ENCODE measurements at regions not wholly inside any gene's neighbourhood (a gene's known extent, or its start where the extent isn't known, plus 50 kb on each side); places are given as distances from the start of the nearest gene placed in this dataset.
A peak's percentile ranks its signal among the peaks of the same experiment; 100 is the strongest.

DNA sequence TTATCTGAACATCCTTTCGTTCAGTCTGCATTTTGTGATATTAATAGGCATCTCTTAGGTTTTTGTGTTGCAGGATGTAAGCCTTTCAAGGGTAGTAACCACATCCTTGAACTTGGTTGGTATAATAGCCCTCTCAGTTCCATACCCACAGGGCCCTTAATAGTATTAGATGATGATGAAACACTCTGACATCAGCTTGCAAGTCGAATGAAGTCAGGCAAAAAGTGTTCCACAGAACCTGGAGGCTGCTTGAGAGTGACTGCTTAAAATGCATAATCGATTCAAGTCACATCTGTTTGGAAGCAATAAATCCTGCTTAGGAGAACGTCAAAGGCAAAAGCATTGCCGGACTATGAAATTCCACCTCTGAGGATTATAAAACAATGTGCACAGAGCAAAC lies 415.6 kb upstream of the KAZN start (continued):
- TF ChIP-seq ZNF232 (CRISPR knock-in tag; IDR thresholded peaks at IDR 0.05) = no peak
- no peak for TF ChIP-seq ZNF671 (CRISPR knock-in tag; IDR thresholded peaks at IDR 0.05)

DNA sequence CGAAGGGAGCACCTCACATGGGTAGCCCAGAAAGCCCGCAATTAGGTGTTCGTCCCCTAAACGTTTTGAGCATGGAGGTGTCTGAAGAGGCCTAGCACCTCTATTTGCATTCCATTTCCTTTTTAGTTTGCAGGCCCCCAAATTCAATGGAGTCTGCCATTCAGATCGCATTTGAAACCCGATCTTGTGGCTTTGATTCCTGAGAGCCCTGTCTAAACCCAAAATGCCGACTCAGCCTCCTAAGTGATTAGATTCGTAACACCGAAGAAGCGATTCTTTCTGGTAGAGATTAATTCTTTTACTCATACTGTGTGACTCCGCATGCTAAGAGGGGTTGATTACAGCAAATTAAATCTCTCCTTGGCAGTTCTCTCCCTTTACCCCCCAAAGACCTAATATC lies 415.2 kb upstream of the KAZN start:
- TF ChIP-seq, protein P1, sequence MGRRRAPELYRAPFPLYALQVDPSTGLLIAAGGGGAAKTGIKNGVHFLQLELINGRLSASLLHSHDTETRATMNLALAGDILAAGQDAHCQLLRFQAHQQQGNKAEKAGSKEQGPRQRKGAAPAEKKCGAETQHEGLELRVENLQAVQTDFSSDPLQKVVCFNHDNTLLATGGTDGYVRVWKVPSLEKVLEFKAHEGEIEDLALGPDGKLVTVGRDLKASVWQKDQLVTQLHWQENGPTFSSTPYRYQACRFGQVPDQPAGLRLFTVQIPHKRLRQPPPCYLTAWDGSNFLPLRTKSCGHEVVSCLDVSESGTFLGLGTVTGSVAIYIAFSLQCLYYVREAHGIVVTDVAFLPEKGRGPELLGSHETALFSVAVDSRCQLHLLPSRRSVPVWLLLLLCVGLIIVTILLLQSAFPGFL (CRISPR knock-in tag; IDR thresholded peaks at IDR 0.05; ENCODE audit: borderline replicate concordance) = no peak
- TF ChIP-seq, protein P2, sequence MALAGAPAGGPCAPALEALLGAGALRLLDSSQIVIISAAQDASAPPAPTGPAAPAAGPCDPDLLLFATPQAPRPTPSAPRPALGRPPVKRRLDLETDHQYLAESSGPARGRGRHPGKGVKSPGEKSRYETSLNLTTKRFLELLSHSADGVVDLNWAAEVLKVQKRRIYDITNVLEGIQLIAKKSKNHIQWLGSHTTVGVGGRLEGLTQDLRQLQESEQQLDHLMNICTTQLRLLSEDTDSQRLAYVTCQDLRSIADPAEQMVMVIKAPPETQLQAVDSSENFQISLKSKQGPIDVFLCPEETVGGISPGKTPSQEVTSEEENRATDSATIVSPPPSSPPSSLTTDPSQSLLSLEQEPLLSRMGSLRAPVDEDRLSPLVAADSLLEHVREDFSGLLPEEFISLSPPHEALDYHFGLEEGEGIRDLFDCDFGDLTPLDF (CRISPR knock-in tag; IDR thresholded peaks at IDR 0.05) = no peak
- no peak for TF ChIP-seq ZNF416 (CRISPR knock-in tag; IDR thresholded peaks at IDR 0.05)
- TF ChIP-seq ELF4 (CRISPR knock-in tag; IDR thresholded peaks at IDR 0.05; ENCODE audit: low read depth) = no peak
- TF ChIP-seq, protein P3, sequence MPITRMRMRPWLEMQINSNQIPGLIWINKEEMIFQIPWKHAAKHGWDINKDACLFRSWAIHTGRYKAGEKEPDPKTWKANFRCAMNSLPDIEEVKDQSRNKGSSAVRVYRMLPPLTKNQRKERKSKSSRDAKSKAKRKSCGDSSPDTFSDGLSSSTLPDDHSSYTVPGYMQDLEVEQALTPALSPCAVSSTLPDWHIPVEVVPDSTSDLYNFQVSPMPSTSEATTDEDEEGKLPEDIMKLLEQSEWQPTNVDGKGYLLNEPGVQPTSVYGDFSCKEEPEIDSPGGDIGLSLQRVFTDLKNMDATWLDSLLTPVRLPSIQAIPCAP (CRISPR knock-in tag; IDR thresholded peaks at IDR 0.05) = no peak
- TF ChIP-seq, protein P4, sequence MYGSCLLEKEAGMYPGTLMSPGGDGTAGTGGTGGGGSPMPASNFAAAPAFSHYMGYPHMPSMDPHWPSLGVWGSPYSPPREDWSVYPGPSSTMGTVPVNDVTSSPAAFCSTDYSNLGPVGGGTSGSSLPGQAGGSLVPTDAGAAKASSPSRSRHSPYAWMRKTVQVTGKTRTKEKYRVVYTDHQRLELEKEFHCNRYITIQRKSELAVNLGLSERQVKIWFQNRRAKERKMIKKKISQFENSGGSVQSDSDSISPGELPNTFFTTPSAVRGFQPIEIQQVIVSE (CRISPR knock-in tag; IDR thresholded peaks at IDR 0.05; ENCODE audit: borderline replicate concordance) = no peak
- no peak for TF ChIP-seq RORB (CRISPR knock-in tag; IDR thresholded peaks at IDR 0.05)
- TF ChIP-seq ZNF317 (CRISPR knock-in tag; IDR thresholded peaks at IDR 0.05; ENCODE audit: borderline replicate concordance, low read depth) = no peak
- TF ChIP-seq, protein P5, sequence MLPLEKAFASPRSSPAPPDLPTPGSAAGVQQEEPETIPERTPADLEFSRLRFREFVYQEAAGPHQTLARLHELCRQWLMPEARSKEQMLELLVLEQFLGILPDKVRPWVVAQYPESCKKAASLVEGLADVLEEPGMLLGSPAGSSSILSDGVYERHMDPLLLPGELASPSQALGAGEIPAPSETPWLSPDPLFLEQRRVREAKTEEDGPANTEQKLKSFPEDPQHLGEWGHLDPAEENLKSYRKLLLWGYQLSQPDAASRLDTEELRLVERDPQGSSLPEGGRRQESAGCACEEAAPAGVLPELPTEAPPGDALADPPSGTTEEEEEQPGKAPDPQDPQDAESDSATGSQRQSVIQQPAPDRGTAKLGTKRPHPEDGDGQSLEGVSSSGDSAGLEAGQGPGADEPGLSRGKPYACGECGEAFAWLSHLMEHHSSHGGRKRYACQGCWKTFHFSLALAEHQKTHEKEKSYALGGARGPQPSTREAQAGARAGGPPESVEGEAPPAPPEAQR (CRISPR knock-in tag; IDR thresholded peaks at IDR 0.05) = no peak
- H3K27ac Mint-ChIP-seq = peak overlapping the region; percentile 66
- POLR2A ChIA-PET = no interaction called here
- CTCF ChIA-PET = no interaction called here
- peak; percentile 79 for ATAC-seq
- DNase-seq (ENCODE audit: low spot score) = no peak
- peaks cover 9% of the 10 kb centered on the region; the same call in 1 of the 2 replicates for H3K36me3 Mint-ChIP-seq
- H3K4me1 Mint-ChIP-seq = peaks cover 61% of the 10 kb centered on the region
- 0 out of 2 replicates have a peak overlapping the region, but pooled peaks have one; percentile 3 for H3K4me3 Mint-ChIP-seq
- H3K9me3 Mint-ChIP-seq = peaks cover 15% of the 10 kb centered on the region
- H3K27me3 Mint-ChIP-seq (ENCODE audit: low read depth) = peaks cover 10% of the 10 kb centered on the region

DNA sequence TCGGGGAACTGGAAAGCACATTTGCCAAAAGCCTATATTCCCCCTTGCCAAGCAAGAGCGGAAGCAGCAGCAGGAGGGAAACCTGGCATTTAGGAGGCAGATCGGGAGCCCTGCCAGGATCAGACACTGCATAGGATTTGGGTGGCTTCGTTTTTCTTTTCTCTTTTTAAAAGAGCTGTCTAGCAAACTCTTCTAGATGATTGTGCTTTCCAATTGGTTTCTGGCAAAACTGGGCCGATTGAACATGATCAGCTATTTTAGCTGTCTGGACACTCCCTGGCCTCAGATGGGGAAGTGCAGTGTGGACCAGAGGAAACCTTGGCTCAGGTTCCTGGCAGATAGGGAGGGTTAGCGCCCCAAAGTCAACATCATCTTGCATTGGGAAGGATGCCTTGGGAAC lies 414.0 kb upstream of the KAZN start:
- Mint-ChIP-seq H3K4me3 (no peak overlapping the region), H3K27ac (peak overlapping the region; percentile 30; the same call in 1 of the 2 replicates), H3K9me3 (peaks cover 12% of the 10 kb centered on the region), H3K4me1 (peaks cover 50% of the 10 kb centered on the region), H3K27me3 (ENCODE audit: low read depth) (peaks cover 12% of the 10 kb centered on the region), H3K36me3 (peaks cover 9% of the 10 kb centered on the region; the same call in 1 of the 2 replicates)
- CTCF ChIA-PET = no interaction called here
- ATAC-seq = no peak
- POLR2A ChIA-PET = no interaction called here
- no peak for DNase-seq (ENCODE audit: low spot score)
- TF ChIP-seq, protein P6, sequence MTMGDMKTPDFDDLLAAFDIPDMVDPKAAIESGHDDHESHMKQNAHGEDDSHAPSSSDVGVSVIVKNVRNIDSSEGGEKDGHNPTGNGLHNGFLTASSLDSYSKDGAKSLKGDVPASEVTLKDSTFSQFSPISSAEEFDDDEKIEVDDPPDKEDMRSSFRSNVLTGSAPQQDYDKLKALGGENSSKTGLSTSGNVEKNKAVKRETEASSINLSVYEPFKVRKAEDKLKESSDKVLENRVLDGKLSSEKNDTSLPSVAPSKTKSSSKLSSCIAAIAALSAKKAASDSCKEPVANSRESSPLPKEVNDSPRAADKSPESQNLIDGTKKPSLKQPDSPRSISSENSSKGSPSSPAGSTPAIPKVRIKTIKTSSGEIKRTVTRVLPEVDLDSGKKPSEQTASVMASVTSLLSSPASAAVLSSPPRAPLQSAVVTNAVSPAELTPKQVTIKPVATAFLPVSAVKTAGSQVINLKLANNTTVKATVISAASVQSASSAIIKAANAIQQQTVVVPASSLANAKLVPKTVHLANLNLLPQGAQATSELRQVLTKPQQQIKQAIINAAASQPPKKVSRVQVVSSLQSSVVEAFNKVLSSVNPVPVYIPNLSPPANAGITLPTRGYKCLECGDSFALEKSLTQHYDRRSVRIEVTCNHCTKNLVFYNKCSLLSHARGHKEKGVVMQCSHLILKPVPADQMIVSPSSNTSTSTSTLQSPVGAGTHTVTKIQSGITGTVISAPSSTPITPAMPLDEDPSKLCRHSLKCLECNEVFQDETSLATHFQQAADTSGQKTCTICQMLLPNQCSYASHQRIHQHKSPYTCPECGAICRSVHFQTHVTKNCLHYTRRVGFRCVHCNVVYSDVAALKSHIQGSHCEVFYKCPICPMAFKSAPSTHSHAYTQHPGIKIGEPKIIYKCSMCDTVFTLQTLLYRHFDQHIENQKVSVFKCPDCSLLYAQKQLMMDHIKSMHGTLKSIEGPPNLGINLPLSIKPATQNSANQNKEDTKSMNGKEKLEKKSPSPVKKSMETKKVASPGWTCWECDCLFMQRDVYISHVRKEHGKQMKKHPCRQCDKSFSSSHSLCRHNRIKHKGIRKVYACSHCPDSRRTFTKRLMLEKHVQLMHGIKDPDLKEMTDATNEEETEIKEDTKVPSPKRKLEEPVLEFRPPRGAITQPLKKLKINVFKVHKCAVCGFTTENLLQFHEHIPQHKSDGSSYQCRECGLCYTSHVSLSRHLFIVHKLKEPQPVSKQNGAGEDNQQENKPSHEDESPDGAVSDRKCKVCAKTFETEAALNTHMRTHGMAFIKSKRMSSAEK (CRISPR knock-in tag; IDR thresholded peaks at IDR 0.05; ENCODE audit: borderline replicate concordance) = no peak
- TF ChIP-seq TEAD1 (CRISPR knock-in tag; IDR thresholded peaks at IDR 0.05) (no peak), MXD4 (CRISPR knock-in tag; IDR thresholded peaks at IDR 0.05; ENCODE audit: borderline replicate concordance) (no peak), GRHL2 (CRISPR knock-in tag; IDR thresholded peaks at IDR 0.05; ENCODE audit: insufficient replicate concordance, severe bottlenecking) (no peak), OVOL2 (CRISPR knock-in tag; IDR thresholded peaks at IDR 0.05; ENCODE audit: borderline replicate concordance) (no peak), ATF1 (CRISPR knock-in tag; IDR thresholded peaks at IDR 0.05) (no peak), SOX15 (CRISPR knock-in tag; IDR thresholded peaks at IDR 0.05) (no peak)
- TF ChIP-seq, protein P7, sequence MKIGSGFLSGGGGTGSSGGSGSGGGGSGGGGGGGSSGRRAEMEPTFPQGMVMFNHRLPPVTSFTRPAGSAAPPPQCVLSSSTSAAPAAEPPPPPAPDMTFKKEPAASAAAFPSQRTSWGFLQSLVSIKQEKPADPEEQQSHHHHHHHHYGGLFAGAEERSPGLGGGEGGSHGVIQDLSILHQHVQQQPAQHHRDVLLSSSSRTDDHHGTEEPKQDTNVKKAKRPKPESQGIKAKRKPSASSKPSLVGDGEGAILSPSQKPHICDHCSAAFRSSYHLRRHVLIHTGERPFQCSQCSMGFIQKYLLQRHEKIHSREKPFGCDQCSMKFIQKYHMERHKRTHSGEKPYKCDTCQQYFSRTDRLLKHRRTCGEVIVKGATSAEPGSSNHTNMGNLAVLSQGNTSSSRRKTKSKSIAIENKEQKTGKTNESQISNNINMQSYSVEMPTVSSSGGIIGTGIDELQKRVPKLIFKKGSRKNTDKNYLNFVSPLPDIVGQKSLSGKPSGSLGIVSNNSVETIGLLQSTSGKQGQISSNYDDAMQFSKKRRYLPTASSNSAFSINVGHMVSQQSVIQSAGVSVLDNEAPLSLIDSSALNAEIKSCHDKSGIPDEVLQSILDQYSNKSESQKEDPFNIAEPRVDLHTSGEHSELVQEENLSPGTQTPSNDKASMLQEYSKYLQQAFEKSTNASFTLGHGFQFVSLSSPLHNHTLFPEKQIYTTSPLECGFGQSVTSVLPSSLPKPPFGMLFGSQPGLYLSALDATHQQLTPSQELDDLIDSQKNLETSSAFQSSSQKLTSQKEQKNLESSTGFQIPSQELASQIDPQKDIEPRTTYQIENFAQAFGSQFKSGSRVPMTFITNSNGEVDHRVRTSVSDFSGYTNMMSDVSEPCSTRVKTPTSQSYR (CRISPR knock-in tag; IDR thresholded peaks at IDR 0.05) = no peak
